WTC11 (cell line): ENCODE measurements at regions not wholly inside any gene's neighbourhood (a gene's known extent, or its start where the extent isn't known, plus 50 kb on each side); places are given as distances from the start of the nearest gene placed in this dataset.

ENCODE experiments used
- ATAC-seq: fragments of 200-7000 bp; cut with Tn5 transposase; 2 replicates; pipeline ENCODE4 v1.10.0; 2021; ENCODE audit warnings: mild to moderate bottlenecking, moderate library complexity
- CTCF ChIA-PET: fragments of 300-600 bp; sonication (Branson Sonifier 250); formaldehyde crosslinking; loops from one replicate; lab custom pipeline; 2021; ENCODE audit warnings: antibody characterized with exemption; lab: Charles Lee
- POLR2A ChIA-PET: fragments of 350-600 bp; sonication (Branson Sonifier 250); formaldehyde crosslinking; loops from one replicate; lab custom pipeline; 2021; ENCODE audit warnings: antibody characterized with exemption; lab: Charles Lee
- DNase-seq: peaks from one replicate; pipeline ENCODE4 v3.0.0; 2021; ENCODE audit warnings: low spot score
- H3K27ac Mint-ChIP-seq: 2 replicates; pipeline ENCODE4 v1.8.0; 2021; ENCODE audit warnings: mixed read lengths
- H3K27me3 Mint-ChIP-seq: 2 replicates; pipeline ENCODE4 v1.8.0; 2021; ENCODE audit warnings: low read depth, mild to moderate bottlenecking, moderate library complexity, mixed read lengths
- H3K36me3 Mint-ChIP-seq: 2 replicates; pipeline ENCODE4 v1.8.0; 2021; ENCODE audit warnings: mixed read lengths
- H3K4me1 Mint-ChIP-seq: 2 replicates; pipeline ENCODE4 v1.8.0; 2022; ENCODE audit warnings: mixed read lengths
- H3K4me3 Mint-ChIP-seq: 2 replicates; pipeline ENCODE4 v1.8.0; 2021; ENCODE audit warnings: mild to moderate bottlenecking, moderate library complexity, mixed read lengths
- H3K9me3 Mint-ChIP-seq: 2 replicates; pipeline ENCODE4 v1.8.0; 2021; ENCODE audit warnings: mixed read lengths
- ATF2 ChIP-seq: sonication (generic); formaldehyde crosslinking; IDR thresholded peaks from 2 replicates; pipeline ENCODE4 v1.8.1; 2022; ENCODE audit warnings: low read depth, missing genetic modification reagents, borderline replicate concordance
- CBFB ChIP-seq: sonication (generic); formaldehyde crosslinking; IDR thresholded peaks from 2 replicates; pipeline ENCODE4 v1.8.1; 2022; ENCODE audit warnings: mild to moderate bottlenecking, low read depth, missing genetic modification reagents
- CREB1 ChIP-seq: sonication (generic); formaldehyde crosslinking; IDR thresholded peaks from 2 replicates; pipeline ENCODE4 v1.8.0; 2023; ENCODE audit warnings: mild to moderate bottlenecking, missing genetic modification reagents
- ESRRA ChIP-seq: sonication (generic); formaldehyde crosslinking; IDR thresholded peaks from 2 replicates; pipeline ENCODE4 v1.8.1; 2022; ENCODE audit warnings: mild to moderate bottlenecking, missing genetic modification reagents, borderline replicate concordance
- MXD4 ChIP-seq: fragments of 250-450 bp; sonication (Bioruptor Pico); IDR thresholded peaks from 2 replicates; pipeline ENCODE4 v1.8.0; 2021; ENCODE audit warnings: mild to moderate bottlenecking, moderate library complexity, borderline replicate concordance
- NFATC4 ChIP-seq: fragments of 250-450 bp; sonication (Bioruptor Pico); IDR thresholded peaks from 2 replicates; pipeline ENCODE4 v1.9.0; 2021; ENCODE audit warnings: mild to moderate bottlenecking
- NFE2L1 ChIP-seq: sonication (generic); formaldehyde crosslinking; IDR thresholded peaks from 2 replicates; pipeline ENCODE4 v1.8.1; 2023; ENCODE audit warnings: missing genetic modification reagents
- SP1 ChIP-seq: sonication (generic); formaldehyde crosslinking; conservative IDR thresholded peaks from 2 replicates; pipeline ENCODE4 v1.8.1; 2022; ENCODE audit warnings: missing genetic modification reagents
- TP53 ChIP-seq: sonication (generic); formaldehyde crosslinking; IDR thresholded peaks from 2 replicates; pipeline ENCODE4 v1.8.1; 2023; ENCODE audit warnings: mild to moderate bottlenecking, missing genetic modification reagents
- ZNF396 ChIP-seq: fragments of 250-450 bp; sonication (Bioruptor Pico); IDR thresholded peaks from 2 replicates; pipeline ENCODE4 v1.8.0; 2021; ENCODE audit warnings: mild to moderate bottlenecking, moderate library complexity, borderline replicate concordance
- ZNF416 ChIP-seq: fragments of 250-450 bp; sonication (Bioruptor Pico); IDR thresholded peaks from 2 replicates; pipeline ENCODE4 v1.9.0; 2021; ENCODE audit warnings: mild to moderate bottlenecking, inconsistent platforms
- TF ChIP-seq, protein P1 (sequence below): sonication (generic); formaldehyde crosslinking; conservative IDR thresholded peaks from 2 replicates; pipeline ENCODE4 v1.8.1; 2022; ENCODE audit warnings: mild to moderate bottlenecking, missing genetic modification reagents
- TF ChIP-seq, protein P2 (sequence below): sonication (generic); formaldehyde crosslinking; IDR thresholded peaks from 2 replicates; pipeline ENCODE4 v1.8.1; 2023; ENCODE audit warnings: mild to moderate bottlenecking, missing genetic modification reagents, moderate library complexity
- TF ChIP-seq, protein P3 (sequence below): sonication (generic); formaldehyde crosslinking; IDR thresholded peaks from 2 replicates; pipeline ENCODE4 v1.8.1; 2023; ENCODE audit warnings: mild to moderate bottlenecking, moderate library complexity, missing genetic modification reagents
- TF ChIP-seq, protein P4 (sequence below): sonication (generic); formaldehyde crosslinking; IDR thresholded peaks from 2 replicates; pipeline ENCODE4 v1.8.0; 2022; ENCODE audit warnings: mild to moderate bottlenecking, missing genetic modification reagents
- TF ChIP-seq, protein P5 (sequence below): fragments of 250-450 bp; sonication (Bioruptor Pico); IDR thresholded peaks from 2 replicates; pipeline ENCODE4 v1.9.0; 2021; ENCODE audit warnings: mild to moderate bottlenecking

GRCh38 chr15:77832874-77833273, 200.2 kb upstream of the LINGO1 start:
- Mint-ChIP-seq H3K36me3 (no peaks in the 10 kb centered on the region), H3K9me3 (no peaks in the 10 kb centered on the region), H3K27me3 (no peaks in the 10 kb centered on the region; the same call in 1 of the 2 replicates), H3K4me1 (peaks cover 10% of the 10 kb centered on the region; the same call in 1 of the 2 replicates)
- DNase-seq (no peak), ATAC-seq (no peak)
- POLR2A ChIA-PET, result no interaction called here
- TF ChIP-seq TP53 (CRISPR knock-in tag) (no peak), CBFB (CRISPR knock-in tag) (no peak), CREB1 (CRISPR knock-in tag) (no peak), MXD4 (CRISPR knock-in tag) (no peak), SP1 (CRISPR knock-in tag) (no peak), ZNF416 (no peak), NFATC4 (CRISPR knock-in tag) (no peak), ATF2 (CRISPR knock-in tag) (no peak), ESRRA (CRISPR knock-in tag) (no peak)
- TF ChIP-seq, protein P1, sequence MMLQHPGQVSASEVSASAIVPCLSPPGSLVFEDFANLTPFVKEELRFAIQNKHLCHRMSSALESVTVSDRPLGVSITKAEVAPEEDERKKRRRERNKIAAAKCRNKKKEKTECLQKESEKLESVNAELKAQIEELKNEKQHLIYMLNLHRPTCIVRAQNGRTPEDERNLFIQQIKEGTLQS (CRISPR knock-in tag), result no peak
- TF ChIP-seq, protein P2, sequence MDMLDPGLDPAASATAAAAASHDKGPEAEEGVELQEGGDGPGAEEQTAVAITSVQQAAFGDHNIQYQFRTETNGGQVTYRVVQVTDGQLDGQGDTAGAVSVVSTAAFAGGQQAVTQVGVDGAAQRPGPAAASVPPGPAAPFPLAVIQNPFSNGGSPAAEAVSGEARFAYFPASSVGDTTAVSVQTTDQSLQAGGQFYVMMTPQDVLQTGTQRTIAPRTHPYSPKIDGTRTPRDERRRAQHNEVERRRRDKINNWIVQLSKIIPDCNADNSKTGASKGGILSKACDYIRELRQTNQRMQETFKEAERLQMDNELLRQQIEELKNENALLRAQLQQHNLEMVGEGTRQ (CRISPR knock-in tag), result no peak
- TF ChIP-seq, protein P3, sequence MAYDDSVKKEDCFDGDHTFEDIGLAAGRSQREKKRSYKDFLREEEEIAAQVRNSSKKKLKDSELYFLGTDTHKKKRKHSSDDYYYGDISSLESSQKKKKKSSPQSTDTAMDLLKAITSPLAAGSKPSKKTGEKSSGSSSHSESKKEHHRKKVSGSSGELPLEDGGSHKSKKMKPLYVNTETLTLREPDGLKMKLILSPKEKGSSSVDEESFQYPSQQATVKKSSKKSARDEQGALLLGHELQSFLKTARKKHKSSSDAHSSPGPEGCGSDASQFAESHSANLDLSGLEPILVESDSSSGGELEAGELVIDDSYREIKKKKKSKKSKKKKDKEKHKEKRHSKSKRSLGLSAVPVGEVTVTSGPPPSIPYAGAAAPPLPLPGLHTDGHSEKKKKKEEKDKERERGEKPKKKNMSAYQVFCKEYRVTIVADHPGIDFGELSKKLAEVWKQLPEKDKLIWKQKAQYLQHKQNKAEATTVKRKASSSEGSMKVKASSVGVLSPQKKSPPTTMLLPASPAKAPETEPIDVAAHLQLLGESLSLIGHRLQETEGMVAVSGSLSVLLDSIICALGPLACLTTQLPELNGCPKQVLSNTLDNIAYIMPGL (CRISPR knock-in tag), result no peak
- TF ChIP-seq, protein P4, sequence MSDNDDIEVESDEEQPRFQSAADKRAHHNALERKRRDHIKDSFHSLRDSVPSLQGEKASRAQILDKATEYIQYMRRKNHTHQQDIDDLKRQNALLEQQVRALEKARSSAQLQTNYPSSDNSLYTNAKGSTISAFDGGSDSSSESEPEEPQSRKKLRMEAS (CRISPR knock-in tag), result no peak
- TF ChIP-seq, protein P5, sequence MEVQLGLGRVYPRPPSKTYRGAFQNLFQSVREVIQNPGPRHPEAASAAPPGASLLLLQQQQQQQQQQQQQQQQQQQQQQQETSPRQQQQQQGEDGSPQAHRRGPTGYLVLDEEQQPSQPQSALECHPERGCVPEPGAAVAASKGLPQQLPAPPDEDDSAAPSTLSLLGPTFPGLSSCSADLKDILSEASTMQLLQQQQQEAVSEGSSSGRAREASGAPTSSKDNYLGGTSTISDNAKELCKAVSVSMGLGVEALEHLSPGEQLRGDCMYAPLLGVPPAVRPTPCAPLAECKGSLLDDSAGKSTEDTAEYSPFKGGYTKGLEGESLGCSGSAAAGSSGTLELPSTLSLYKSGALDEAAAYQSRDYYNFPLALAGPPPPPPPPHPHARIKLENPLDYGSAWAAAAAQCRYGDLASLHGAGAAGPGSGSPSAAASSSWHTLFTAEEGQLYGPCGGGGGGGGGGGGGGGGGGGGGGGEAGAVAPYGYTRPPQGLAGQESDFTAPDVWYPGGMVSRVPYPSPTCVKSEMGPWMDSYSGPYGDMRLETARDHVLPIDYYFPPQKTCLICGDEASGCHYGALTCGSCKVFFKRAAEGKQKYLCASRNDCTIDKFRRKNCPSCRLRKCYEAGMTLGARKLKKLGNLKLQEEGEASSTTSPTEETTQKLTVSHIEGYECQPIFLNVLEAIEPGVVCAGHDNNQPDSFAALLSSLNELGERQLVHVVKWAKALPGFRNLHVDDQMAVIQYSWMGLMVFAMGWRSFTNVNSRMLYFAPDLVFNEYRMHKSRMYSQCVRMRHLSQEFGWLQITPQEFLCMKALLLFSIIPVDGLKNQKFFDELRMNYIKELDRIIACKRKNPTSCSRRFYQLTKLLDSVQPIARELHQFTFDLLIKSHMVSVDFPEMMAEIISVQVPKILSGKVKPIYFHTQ (CRISPR knock-in tag), result no peak
- TF ChIP-seq, all 79 proteins: peak for 0
- no peak overlapping the region for H3K4me3 Mint-ChIP-seq
- no peak overlapping the region for H3K27ac Mint-ChIP-seq
- CTCF ChIA-PET, result interaction anchor here (1.0 to 2.9 kb wide), 5 partner anchors 12 to 199 kb away, joined by 3 to 16 read pairs (median 9); no protein-coding TSS in a partner anchor

- no peak overlapping the region for H3K4me3 Mint-ChIP-seq
- CTCF ChIA-PET, result interaction anchor here (1.0 to 2.9 kb wide), 11 partner anchors 11 to 210 kb away, joined by 3 to 16 read pairs (median 5); partner anchors contain the start of gene LINGO1
- TF ChIP-seq NFE2L1 (CRISPR knock-in tag), result no peak
- no peak for TF ChIP-seq ZNF396 (CRISPR knock-in tag)
- POLR2A ChIA-PET, result no interaction called here
- H3K9me3 Mint-ChIP-seq, result no peaks in the 10 kb centered on the region
- H3K27me3 Mint-ChIP-seq, result no peaks in the 10 kb centered on the region; the same call in 1 of the 2 replicates
- no peaks in the 10 kb centered on the region for H3K36me3 Mint-ChIP-seq
- H3K27ac Mint-ChIP-seq, result no peak overlapping the region
- ATAC-seq (no peak), DNase-seq (no peak)
- peaks cover 7% of the 10 kb centered on the region; the same call in 1 of the 2 replicates for H3K4me1 Mint-ChIP-seq
Observed at GRCh38 chr15:77831986-77832385, 199.3 kb upstream of the LINGO1 start.
